GM10248 (cell line): ENCODE measurements at regions not wholly inside any gene's neighbourhood (a gene's known extent, or its start where the extent isn't known, plus 50 kb on each side); places are given as distances from the start of the nearest gene placed in this dataset.

Experiments used
- CTCF ChIA-PET: fragments of 300-600 bp; sonication (Branson Sonifier 250); formaldehyde crosslinking; extraction: SDS; loops from one replicate; lab custom pipeline; 2021; ENCODE audit warnings: antibody characterized with exemption; lab: Yijun Ruan, JAX
- POLR2A ChIA-PET: fragments of 350-650 bp; sonication (Branson Sonifier 250); formaldehyde crosslinking; extraction: SDS; loops from one replicate; lab custom pipeline; 2020; ENCODE audit warnings: antibody characterized with exemption; lab: Yijun Ruan, JAX
- DNase-seq: peaks from one replicate; pipeline ENCODE4 v3.0.0; 2012; ENCODE audit errors: extremely low spot score
- TF ChIP-seq, protein P1 (sequence below): IDR thresholded peaks from 2 replicates; pipeline ENCODE4 v1.5.1; 2012; ENCODE audit warnings: mild to moderate bottlenecking, low read depth; ENCODE audit errors: extremely low read depth, missing control alignments, control extremely low read depth

DNA sequence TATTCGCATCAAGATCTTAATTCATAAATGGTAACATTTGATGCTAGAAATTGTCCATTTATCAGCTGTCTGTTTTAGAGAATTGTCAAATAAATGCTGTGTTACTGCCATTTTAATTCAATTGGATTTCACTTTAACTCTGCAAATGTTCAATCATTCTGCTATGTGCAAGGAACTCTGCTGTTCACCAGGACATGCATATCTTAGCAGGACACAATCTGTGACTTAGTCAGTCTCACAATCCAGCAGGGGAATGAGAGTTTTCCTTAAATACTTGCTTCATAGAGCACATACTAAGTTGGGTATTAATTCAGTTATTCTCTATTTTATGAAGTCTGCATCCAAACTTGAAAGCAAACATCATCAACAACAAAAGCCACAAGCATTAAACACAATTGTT lies 488.7 kb upstream of the MEF2C start:
- ChIA-PET POLR2A (no interaction called here), CTCF (interaction anchor here (1.4 to 2.0 kb wide), 3 partner anchors 9 to 21 kb away, joined by 4 read pairs; no protein-coding TSS in a partner anchor)
- TF ChIP-seq, protein P1, sequence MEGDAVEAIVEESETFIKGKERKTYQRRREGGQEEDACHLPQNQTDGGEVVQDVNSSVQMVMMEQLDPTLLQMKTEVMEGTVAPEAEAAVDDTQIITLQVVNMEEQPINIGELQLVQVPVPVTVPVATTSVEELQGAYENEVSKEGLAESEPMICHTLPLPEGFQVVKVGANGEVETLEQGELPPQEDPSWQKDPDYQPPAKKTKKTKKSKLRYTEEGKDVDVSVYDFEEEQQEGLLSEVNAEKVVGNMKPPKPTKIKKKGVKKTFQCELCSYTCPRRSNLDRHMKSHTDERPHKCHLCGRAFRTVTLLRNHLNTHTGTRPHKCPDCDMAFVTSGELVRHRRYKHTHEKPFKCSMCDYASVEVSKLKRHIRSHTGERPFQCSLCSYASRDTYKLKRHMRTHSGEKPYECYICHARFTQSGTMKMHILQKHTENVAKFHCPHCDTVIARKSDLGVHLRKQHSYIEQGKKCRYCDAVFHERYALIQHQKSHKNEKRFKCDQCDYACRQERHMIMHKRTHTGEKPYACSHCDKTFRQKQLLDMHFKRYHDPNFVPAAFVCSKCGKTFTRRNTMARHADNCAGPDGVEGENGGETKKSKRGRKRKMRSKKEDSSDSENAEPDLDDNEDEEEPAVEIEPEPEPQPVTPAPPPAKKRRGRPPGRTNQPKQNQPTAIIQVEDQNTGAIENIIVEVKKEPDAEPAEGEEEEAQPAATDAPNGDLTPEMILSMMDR = no peak
- DNase-seq = no peak

DNA sequence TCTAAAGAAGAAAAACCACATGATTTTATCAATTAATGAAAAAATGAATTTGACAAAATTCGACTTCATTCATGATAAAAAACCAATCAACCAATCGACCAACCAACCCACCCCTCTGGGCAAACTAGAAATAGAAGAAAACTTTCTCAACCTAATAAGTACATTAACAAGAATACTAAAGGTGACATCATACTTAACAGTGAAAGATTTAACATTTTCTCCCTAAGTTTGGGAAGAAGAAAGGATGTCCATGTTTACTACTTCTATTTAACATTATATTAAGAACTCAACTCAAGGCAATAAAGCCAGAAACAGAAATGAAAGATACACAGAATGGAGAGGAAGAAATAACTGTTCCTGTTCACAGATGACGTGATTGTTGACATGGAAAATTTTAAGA lies 476.1 kb upstream of the MEF2C start:
- TF ChIP-seq, protein P1 = no peak
- CTCF ChIA-PET = no interaction called here
- POLR2A ChIA-PET = no interaction called here

DNA sequence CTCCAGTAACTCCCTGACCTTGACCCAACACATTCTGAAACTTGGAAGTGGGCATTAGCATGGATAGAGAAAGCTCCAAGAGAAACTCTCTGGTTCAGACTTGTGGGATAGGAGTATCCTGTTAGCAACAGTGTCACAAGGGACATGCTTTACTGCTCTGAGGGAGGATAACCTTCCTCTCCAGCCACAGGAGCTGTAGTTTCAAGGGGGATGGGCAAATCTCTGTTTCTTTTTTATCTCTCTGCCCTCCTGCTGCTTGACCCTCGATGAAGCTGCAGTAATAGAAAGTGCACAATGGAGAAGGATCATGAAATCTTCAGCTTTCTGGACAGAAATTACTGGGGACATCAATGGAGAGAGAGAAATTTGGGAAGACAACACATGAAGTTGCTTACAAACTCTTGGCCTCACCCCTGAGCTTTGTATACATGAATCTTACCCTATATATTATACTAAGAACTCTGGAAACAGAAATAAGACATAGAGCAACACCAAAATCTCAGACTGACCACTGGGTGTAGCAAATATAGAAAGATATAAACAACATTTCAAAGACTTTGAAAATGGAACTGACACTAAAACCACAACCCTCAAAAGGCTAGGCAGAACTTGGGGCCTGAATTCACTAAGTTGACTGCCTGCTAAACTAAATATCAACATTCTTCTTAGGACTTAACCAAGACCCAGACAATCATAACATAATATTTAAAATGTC lies 471.0 kb upstream of the MEF2C start:
- POLR2A ChIA-PET = interaction anchor here (0.6 to 1.1 kb wide), 4 partner anchors 10 to 471 kb away, joined by 3 to 6 read pairs (median 4); partner anchors contain the start of gene MEF2C

More for the DNA sequence above, 476.1 kb upstream of the MEF2C start:
- DNase-seq = no peak

DNA sequence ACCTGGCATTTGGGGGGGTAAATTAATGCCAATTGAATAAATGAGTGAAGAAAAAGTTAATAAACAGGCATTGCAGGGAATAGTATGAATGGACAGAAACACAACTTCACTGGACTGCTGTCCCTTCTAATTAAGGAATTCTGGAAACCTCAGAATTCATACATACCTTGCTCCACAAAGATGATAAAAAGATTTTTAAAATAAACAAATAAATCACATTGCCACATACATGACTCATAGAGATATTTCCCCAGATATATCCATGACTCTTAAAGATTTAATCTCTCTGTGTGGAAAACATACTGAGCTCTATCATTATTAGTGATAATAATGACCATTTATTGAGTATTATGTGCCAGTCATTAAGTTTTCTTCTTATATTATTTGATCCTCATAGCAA lies 469.0 kb upstream of the MEF2C start:
- ChIA-PET CTCF (no interaction called here), POLR2A (no interaction called here)
- TF ChIP-seq, protein P1 = no peak
- no peak for DNase-seq

More for the DNA sequence above, 471.0 kb upstream of the MEF2C start:
- TF ChIP-seq, protein P1 = no peak
- CTCF ChIA-PET = interaction anchor here (0.8 to 2.6 kb wide), 13 partner anchors 12 to 807 kb away, joined by 3 to 11 read pairs (median 4); no protein-coding TSS in a partner anchor
- DNase-seq = peak; percentile 13

DNA sequence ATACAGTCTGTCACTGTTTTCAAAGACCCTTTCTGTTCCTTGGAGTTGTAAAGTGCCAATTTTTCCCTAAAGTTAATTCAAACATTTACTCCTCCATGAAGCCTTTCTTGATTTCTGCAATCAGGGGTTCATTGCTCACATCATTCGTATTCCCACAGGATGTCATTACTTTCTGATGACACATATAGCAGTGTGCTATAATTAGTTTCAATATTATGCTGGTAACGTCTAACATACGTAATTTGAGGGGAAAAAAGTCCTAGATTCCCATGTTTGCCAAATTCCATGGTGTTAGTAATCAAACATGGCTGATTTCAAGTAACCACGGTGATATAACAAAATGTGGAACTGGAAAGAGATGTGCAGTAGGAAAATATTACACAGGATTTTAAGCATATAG lies 468.2 kb upstream of the MEF2C start:
- DNase-seq = no peak
- ChIA-PET POLR2A (no interaction called here), CTCF (interaction anchor here (1.0 to 1.3 kb wide), 3 partner anchors 11 to 106 kb away, joined by 3 to 4 read pairs (median 4); no protein-coding TSS in a partner anchor)
- TF ChIP-seq, protein P1 = no peak

DNA sequence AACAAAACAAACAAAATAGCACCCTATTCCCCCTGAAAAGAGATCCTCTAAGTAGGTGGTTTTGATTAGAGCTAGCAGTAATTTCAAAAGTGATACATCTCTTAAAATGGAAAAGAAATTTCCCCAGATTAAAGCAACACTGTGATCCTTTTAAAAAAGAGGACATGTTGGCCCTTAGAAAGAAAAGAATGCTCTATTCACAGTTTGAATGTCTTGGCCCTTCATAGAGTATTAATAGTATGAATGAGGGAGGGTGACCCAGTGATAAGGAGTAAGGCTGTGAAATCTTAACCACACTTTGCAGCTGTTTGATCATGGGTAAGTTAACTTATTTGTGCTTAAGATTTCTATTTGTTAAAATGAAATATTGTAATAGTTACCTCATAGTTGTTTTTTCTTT lies 467.7 kb upstream of the MEF2C start:
- no peak for DNase-seq
- TF ChIP-seq, protein P1 = no peak
- CTCF ChIA-PET = interaction anchor here (1.0 to 2.1 kb wide), 4 partner anchors 11 to 107 kb away, joined by 3 to 14 read pairs (median 4); no protein-coding TSS in a partner anchor
- POLR2A ChIA-PET = no interaction called here
